IPS-18c (cell line): ENCODE measurements at regions not wholly inside any gene's neighbourhood (a gene's known extent, or its start where the extent isn't known, plus 50 kb on each side); places are given as distances from the start of the nearest gene placed in this dataset.

Source experiments
- H3K4me3 ChIP-seq: 2 replicates; pipeline ENCODE4 v1.7.0; 2013; ENCODE audit warnings: low read depth, mild to moderate bottlenecking, low read length, moderate library complexity; ENCODE audit not compliant: insufficient read depth
- H3K9me3 ChIP-seq: one replicate; pipeline ENCODE4 v1.6.1; 2013; ENCODE audit warnings: mild to moderate bottlenecking, low read length, moderate library complexity; ENCODE audit not compliant: control insufficient read depth, insufficient read depth

DNA sequence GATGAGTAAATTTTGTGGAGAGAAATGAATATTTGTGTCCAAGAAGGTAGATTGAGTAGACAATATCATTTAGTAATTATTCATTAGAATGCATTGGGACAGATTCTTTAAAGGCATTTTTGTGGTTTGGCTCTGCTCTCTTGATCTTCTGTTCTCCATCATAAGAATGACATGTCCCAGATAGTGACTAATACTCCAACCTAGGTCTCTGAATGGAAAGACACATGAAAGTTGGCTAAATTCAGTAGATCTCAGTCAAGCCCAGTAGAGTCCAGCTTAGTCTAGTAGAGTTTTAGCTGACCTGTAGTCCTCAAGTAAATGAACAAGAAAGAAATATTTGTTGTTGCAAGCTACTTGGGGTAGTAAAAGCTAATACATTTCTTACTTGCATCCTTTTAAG, 61.8 kb upstream of the DNAH14 start:
- H3K4me3 ChIP-seq = no peak overlapping the region
- H3K9me3 ChIP-seq = no peaks in the 10 kb centered on the region

DNA sequence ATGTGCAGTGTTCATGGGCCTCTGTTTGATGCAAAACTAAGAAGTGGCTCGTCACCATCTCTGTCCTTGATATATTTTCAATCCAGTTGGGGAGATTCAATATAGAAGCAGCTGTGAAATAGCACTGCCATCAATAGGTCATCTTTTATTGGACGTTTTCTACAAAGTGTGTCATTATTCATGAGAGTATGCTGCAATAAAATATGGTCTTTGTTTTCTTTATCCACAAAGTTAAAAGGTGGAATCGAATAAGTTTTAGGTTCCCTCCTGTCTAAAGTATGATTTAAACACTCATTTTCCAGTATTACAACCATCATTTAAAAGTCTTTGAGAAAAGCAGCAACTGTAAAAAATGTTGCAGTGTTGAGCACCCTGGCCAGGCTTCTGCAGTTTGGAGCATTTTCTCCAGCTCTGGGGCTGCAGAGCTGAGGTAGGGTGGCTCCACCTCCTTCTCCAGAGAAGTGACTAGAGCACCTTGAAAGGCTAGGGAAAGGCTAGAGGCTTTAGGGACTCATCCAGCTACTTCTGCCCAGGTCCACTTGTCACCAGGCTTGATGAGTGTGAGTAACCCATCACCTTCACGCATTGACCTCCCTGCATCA, 56.5 kb upstream of the DNAH14 start:
- Histone ChIP-seq H3K4me3 (no peak overlapping the region), H3K9me3 (no peaks in the 10 kb centered on the region)

DNA sequence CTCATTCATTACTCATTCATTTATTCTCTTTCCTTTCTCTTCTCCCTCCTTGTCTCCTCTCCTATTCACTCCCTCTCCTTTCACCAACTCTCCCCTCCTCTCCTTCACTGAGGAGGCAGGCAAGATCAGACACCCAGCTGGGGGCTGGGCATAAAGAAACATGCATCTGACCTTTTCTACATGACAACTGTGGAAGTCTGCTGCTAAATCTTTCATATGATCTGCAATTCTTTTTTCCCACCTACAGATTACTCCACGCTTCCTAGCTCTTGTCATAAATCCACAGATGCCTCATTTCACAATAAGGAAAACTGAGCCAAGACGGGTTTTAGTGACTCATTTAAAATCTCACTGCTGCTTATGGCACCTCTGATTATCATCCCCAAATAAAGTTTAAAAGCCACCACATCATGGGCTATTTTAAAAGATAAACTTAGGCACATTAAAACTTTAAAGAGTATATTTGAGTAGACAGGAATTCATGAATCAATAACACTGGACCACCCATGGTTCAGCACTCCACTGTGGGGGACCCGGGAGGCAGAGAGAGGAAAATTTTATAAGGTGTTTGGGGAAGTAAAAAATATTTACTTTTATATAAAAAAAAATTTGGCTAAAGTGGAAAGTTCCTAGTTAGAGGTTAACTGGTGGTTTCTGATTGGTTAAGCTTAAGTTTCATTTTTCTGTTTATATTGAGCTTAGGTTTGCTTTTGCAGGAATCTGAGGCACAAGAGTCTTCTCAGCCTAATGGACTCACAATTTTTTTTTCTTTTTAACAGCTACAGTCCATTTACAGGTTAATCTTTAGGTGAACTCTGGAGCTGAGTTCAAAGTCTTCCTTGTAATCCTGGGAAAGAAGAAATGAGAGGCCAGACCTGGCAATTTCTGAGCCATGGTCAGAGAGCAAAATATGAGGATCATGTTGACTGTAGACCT, 55.8 kb upstream of the DNAH14 start:
- Histone ChIP-seq H3K4me3 (no peak overlapping the region), H3K9me3 (no peaks in the 10 kb centered on the region)

DNA sequence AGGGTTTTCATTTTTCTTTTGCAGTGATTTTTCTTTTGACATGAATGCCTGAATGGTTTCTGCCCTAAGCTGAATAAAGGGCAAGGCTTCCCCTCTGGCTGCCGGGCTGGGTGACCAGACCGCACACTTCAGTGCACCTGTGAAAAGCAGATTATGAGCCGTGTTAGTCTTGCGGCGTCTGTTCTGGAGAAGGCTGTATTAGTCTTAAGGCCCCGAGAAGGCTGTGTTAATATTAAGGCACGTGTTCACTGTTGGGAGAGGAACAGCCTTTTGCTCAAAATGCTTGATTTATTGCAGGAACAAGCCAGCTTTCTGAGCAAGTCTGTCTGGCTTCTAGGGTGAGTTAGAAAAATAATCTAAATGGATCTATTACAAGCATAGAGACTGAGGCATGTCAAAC, 54.7 kb upstream of the DNAH14 start:
- Histone ChIP-seq H3K4me3 (no peak overlapping the region), H3K9me3 (no peaks in the 10 kb centered on the region)

DNA sequence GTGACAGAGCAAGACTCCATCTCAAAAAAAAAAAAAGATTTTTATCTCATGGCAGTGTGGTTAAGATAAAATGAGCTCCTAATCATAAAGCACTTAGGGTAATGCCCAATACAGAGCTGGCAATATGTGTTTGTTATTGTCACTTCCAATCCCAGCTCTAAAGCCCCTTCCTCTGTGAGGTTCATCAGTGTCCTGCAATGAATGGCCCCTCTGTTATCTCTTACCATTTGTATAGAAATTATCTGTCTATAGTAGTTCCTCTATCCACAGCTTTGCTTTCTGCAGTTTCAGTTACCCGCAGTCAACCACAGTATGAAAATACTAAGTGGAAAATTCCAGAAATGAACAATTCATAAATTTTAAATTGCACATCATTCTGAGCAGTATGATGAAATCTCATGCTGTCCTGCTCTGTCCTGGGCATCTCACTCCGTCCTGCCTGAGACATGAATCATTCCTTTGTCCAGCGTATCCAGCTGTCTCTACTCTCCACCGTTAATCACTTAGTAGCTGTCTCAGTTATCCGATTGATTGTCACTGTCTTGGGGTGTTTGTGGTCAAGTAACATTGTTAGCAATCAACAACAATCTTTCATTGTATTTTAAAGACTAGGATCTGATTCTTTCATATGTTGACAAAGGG, 50.2 kb upstream of the DNAH14 start:
- H3K4me3 ChIP-seq = no peak overlapping the region
- no peaks in the 10 kb centered on the region for H3K9me3 ChIP-seq
